ENCODE measurements at regions not wholly inside any gene's neighbourhood (a gene's known extent, or its start where the extent isn't known, plus 50 kb on each side); places are given as distances from the start of the nearest gene placed in this dataset.

- TF ChIP-seq POLR2AphosphoS5 (IDR thresholded peaks at IDR 0.05; ENCODE audit: low read depth) (no peak), CTCF (IDR thresholded peaks at IDR 0.05; ENCODE audit: insufficient read depth, low read length) (no peak)
These were observed 266.6 kb upstream of the GAS1 start for GRCh38 chr9:87213948-87214347.
